Fibroblast of peridontal ligament (primary cell): ENCODE measurements at regions not wholly inside any gene's neighbourhood (a gene's known extent, or its start where the extent isn't known, plus 50 kb on each side); places are given as distances from the start of the nearest gene placed in this dataset.

Source experiments
- DNase-seq: peaks from one replicate; pipeline ENCODE4 v3.0.0-alpha.2; 2010; ENCODE audit errors: extremely low read depth

DNA sequence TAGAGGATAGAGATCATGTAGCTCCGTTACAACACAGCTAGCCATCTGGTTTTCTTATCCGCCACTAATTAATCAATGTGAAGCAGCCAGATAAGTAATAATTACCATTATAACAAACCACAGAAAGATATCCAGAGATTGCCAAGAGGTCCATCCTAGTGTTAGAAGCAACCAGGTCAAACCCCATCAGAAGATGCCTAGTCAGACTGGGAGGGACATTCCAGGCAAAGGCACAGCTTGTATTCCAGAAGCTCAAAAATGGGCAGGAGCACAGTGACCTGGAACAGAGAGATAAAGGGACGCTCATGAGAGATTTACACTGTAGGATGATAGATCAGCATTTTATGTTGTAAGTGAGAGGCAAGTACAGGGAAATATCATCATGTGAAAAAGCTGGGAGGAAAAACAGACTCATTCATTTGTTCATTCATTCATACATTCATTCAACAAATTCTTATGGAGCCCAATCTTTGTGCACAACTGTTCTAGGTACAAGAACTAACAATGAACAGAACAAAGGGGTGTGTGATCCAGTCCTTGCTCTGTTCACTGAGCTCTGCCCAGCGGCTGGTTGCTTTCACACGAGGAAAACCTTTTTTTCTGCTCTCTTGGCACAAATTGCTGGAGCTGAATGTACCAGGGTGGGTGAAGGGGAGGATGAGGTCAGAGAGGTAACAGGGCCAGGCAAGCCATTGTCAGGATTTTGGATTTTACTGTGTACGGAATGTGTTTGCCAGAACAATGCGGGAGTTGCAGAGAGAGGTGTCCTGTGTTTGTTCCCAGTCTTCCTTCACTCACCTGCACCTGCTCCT, 240.8 kb upstream of the FGGY start:
- no peak for DNase-seq

- peak; percentile 100 for DNase-seq
Observed at GRCh38 chr1:59057211-59057694, 239.6 kb upstream of the FGGY start.

- peak; percentile 45 for DNase-seq
Observed at GRCh38 chr1:59057796-59058195, 239.1 kb upstream of the FGGY start.

- DNase-seq: no peak
Observed at GRCh38 chr1:59058665-59059439, 238.0 kb upstream of the FGGY start.

GRCh38 chr1:59061876-59062275, 235.0 kb upstream of the FGGY start:
- peak; percentile 97 for DNase-seq

DNA sequence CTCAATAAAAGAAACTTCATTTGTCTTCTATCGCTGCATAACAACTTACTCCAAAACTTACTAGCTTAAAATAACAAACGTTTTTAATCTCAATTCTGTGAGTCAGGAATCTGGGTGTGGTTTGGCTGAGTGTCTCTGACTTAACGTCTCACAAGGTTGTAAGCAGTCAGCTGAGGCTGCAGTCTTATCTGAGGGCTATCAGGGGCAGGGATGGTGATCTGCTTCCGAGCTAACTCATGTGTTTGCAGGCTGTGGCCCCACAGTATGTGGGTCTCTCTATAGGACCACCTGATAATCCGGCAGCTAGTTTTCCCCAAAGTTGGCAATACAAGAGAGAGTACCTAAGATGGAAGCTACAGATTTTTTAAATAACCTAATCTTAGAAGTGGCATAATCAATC, 234.2 kb upstream of the FGGY start:
- DNase-seq: peak; percentile 82

- DNase-seq: no peak
Observed at GRCh38 chr1:59063501-59063900, 233.4 kb upstream of the FGGY start.

- no peak for DNase-seq
Observed at GRCh38 chr1:59064592-59064991, 232.3 kb upstream of the FGGY start.

GRCh38 chr1:59066236-59066635, 230.7 kb upstream of the FGGY start:
- DNase-seq: no peak

GRCh38 chr1:59070610-59071009, 226.3 kb upstream of the FGGY start:
- DNase-seq: no peak

DNA sequence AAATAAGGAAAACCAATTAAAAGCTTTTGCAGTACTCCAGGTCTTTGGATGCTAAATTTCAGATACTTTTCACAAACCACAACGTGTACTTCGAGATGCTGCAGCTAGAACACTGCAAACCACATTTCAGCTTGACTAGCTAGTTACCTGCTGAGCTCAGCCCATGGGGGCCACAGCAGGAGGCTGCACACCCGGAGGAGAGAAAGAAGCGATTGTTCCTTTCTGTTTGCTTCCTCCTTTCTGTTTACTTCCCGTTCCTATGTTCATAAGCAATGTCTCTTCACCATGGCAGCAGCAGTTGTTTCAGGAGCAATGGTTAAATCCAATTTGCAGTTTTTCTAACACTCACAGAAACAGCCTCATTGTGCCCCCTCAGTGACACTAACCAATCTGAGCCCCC, 225.6 kb upstream of the FGGY start:
- DNase-seq: no peak

DNA sequence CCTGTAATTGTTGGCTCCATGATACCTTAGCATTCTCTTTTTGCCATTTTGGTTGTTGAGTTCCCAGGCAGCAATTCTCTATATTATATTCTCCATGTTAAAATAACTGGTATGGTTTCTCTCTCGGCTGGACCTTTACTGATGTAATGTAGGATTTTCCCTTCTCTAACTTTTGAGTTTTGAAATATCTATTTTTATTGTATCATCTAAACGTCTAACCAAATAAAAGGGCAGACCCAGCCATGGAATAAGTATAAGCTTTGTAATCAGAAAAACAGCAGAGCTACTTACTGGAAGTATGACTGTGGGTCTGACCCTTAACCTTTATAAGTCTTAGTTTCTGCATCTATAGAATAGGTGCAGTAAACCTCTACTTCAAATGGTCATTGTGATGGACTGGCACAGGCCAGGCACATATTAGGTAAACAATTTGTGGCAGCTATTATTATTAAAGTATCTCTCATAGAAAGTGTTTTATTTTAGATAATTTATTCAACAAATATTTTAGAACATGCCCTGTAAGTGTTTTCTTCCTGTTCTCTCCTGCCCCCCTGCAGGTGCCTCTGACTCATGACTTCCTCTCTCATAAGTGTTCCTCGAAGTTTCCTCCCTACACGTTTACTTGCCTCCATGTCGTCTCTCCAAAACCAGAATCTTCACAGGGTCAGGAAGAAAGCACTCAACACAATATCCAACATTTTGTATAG, 224.9 kb upstream of the FGGY start:
- no peak for DNase-seq

GRCh38 chr1:59072583-59072947, 224.3 kb upstream of the FGGY start:
- DNase-seq: no peak

DNA sequence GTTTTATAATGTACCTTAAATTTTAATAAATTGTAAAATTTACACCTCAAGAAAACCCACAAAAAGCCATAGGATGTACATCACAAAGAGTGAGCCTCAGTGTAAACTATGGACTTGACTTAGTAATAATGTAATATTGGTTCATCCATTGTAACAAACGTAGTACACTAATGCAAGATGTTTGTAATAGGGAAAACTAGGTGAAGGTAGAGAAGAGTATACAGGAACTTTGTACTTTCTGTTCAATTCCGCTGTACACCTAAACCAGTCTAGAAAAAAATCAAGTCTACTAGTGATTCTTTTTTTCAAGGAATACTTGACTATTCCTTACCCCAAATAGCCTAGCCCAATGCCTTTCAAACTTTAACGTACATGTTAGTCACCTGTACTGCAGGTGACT, 222.3 kb upstream of the FGGY start:
- no peak for DNase-seq

- no peak for DNase-seq
Observed at GRCh38 chr1:59075021-59075420, 221.9 kb upstream of the FGGY start.

DNA sequence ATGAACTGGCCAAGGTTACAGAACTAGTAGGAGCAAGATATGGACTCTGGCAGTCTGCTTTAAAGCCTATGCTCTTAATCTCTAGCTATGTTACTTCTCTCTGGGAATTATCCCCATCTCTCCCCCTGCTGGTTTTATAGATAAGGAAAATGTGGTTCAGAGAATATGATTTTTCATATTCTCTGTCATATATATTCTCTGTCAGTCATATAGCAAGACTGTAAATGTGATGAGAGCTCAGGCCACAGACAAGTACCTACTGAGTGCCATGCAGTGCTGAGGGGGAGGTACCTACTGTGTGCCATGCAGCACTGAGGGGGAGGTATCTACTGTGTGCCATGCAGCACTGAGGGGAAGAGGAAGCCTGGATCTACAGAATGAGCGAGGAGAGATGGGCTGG, 220.3 kb upstream of the FGGY start:
- peak; percentile 67 for DNase-seq

DNA sequence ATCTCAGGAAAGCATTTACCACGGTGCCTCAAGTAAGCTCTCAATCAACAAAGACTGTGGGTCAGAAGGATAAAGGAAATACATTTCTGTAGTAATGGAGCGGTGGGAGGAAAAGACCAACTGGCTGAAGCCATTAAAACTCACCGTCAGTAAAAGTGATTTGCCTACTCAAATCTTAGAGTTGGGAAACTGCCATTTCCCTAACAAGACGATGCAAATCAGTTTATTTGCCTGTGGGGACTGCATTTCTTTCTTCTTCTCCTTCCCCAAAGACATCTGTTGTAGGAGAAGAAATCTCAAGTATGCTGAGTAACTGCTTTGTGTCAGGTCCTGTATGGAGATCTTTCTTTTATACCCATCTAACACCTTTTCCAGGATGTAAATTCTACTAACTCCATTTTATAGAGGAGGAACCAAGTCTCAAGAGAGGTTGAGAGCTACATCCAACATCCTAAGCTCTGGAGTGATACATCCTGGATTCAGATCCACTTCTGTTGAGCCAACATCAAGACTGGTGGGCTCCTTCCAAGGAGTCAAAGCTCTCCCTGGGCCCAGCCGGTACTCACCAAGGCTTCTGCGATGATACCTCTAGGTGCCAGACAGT, 219.3 kb upstream of the FGGY start:
- no peak for DNase-seq

GRCh38 chr1:59078070-59078800, 218.7 kb upstream of the FGGY start:
- no peak for DNase-seq

DNA sequence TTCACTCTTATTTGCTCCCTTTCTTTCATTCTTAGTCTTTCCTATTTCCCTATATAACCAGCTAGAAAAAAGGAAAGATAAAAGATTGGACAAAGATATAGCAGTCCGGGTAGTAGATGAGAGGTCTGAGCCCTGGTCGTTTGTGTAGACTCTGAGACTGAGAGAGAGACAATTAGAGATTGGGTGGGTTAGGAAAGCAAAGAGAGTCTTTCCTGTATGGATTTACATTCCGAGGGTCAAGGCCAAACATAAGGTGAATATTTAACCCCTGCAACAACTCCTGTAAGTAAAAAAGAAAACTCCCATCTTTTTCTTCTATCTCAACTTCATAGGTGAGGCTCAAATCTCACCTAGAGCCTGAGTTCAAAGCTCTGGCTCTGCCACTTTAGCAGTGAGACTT, 218.0 kb upstream of the FGGY start:
- no peak for DNase-seq

DNA sequence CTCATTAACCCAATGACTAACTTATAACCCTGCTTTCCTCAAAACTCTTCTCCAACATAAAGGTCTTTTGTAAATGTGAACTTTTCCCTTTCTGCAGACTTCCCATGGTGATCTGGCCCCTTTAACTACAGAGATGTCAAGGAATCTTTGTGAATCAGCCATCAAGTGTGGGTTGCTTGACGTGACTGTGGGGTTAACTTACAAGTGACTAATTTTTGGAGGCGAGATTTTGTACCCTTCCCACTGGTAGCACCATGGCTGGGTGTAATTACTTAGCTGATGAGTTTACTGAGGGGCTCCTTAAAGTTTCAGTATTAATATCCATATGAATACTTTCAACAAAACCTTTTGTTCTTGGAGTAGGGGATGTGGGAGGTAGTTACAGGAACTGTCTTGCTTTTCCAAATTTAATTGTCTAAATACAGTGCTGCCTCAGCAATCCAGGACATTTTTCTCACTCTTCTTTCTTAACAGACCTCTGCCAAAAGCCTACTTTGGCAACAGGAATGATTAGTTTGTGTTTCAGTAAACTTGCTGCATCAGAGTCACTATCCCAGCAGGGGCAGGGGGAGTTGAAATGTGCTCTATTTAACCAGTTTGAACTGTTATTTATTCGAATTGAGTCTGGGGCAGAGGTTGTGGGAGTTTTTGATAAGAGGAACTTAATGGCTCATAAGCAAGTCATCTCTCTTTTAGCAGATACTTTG, 217.3 kb upstream of the FGGY start:
- DNase-seq: peak; percentile 54

DNA sequence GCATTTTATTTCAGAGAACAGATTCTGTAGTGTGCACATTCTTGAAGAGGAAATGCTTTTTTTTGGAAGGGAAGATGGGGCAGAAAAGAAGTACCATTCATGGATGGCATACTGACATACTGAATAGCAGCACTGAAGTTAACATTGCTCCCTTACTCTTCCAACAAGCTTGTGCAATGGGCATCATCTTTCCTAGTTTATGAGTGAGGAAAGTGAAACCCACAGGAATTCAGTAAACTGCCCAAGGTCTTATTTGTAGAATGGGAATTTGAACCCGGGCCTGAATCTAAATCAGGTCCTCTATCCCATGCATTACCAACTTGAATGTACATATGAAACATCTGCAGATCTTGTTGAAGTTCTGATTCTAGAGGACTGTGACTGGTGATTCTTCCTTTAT, 215.7 kb upstream of the FGGY start:
- DNase-seq: peak; percentile 55
